ENCODE measurements at regions not wholly inside any gene's neighbourhood (a gene's known extent, or its start where the extent isn't known, plus 50 kb on each side); places are given as distances from the start of the nearest gene placed in this dataset.

DNA sequence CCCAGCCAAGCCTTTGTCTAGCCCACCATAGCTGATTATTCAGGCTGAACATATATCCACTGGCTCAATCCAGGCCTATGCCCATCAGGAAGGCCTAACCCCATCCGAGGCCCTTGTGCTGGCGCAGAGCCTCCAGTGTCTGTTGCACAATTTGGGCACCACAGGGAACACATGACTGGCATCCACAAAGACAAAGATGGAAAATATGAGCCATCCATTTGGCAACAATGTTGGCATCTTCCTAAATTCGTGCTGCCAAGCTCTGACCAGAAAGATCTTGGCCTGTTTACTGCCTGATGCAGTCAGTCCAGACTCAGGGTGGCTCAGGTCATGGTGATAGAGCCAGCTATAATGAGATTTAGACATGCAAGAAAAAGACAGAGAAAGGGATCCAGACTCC, 233.8 kb downstream of the PIK3R1 start:
- TF ChIP-seq, protein P1, sequence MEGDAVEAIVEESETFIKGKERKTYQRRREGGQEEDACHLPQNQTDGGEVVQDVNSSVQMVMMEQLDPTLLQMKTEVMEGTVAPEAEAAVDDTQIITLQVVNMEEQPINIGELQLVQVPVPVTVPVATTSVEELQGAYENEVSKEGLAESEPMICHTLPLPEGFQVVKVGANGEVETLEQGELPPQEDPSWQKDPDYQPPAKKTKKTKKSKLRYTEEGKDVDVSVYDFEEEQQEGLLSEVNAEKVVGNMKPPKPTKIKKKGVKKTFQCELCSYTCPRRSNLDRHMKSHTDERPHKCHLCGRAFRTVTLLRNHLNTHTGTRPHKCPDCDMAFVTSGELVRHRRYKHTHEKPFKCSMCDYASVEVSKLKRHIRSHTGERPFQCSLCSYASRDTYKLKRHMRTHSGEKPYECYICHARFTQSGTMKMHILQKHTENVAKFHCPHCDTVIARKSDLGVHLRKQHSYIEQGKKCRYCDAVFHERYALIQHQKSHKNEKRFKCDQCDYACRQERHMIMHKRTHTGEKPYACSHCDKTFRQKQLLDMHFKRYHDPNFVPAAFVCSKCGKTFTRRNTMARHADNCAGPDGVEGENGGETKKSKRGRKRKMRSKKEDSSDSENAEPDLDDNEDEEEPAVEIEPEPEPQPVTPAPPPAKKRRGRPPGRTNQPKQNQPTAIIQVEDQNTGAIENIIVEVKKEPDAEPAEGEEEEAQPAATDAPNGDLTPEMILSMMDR (IDR thresholded peaks at IDR 0.05; ENCODE audit: low read depth, low read length) = no peak
- TF ChIP-seq POLR2A (IDR thresholded peaks at IDR 0.05; ENCODE audit: extremely low read depth, insufficient read length) (no peak), MYC (IDR thresholded peaks at IDR 0.05; ENCODE audit: low read depth, low read length) (no peak)
- TF ChIP-seq, protein P2, sequence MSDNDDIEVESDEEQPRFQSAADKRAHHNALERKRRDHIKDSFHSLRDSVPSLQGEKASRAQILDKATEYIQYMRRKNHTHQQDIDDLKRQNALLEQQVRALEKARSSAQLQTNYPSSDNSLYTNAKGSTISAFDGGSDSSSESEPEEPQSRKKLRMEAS (IDR thresholded peaks at IDR 0.05; ENCODE audit: low read depth, low read length) = no peak
